CMK (cell line): ENCODE measurements at regions not wholly inside any gene's neighbourhood (a gene's known extent, or its start where the extent isn't known, plus 50 kb on each side); places are given as distances from the start of the nearest gene placed in this dataset.
"Not testable (repeated sequence)": the region's sequence is repeated elsewhere in the genome, so short reads cannot be mapped to it uniquely, and the experiment has no call there.

Experiments
- DNase-seq: peaks from one replicate; pipeline ENCODE4 v3.0.0-alpha.2; 2010; ENCODE audit warnings: low read depth

GRCh38 chr13:97724450-97724849 is 229.0 kb upstream of the IPO5 start:
- no peak for DNase-seq

- DNase-seq, result no peak
Measured at GRCh38 chr13:97726664-97727280, 226.7 kb upstream of the IPO5 start.

GRCh38 chr13:97727991-97728390 is 225.5 kb upstream of the IPO5 start:
- DNase-seq, result no peak

GRCh38 chr13:97736436-97736835 is 217.0 kb upstream of the IPO5 start:
- DNase-seq, result no peak

DNA sequence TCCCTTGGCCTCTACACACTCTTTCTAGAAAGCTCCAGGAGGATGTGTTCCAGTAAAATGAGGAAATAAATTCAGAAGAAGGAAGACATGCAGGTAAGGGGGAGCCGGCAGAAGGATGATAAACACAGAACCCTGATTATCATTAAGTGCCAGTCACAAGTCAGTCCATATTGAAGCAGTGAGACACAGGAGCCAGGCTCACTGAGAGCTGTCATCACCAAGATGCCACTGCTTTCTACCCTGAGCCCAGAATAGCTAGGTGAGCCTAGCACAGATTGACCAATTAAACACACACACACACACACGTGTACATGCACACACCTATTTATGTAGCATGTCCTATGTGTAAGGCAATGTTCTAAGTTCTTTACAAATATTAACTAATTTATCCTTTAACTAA is 211.4 kb upstream of the IPO5 start:
- DNase-seq, result no peak

GRCh38 chr13:97743938-97744337 is 209.5 kb upstream of the IPO5 start:
- no peak for DNase-seq

GRCh38 chr13:97746649-97747048 is 206.8 kb upstream of the IPO5 start:
- no peak for DNase-seq

DNA sequence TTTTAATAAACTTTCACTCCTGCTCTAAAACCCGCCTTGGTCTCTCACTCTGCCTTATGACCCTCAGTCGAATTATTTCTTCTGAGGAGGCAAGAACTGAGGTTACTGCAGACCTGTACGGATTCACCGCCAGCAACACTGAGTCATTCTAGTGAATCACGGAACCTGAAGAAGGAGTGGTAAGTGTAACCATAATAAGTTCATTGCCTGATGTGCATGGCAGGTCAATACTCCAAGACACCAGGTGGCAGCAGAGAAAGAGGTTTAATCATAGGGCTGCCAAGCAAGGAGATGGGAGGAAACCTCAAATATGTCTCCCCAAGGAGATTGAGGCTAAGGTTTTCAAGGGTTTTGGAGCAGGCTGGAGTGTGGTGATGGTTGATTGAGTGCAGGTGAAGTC is 204.3 kb upstream of the IPO5 start:
- DNase-seq, result no peak

DNA sequence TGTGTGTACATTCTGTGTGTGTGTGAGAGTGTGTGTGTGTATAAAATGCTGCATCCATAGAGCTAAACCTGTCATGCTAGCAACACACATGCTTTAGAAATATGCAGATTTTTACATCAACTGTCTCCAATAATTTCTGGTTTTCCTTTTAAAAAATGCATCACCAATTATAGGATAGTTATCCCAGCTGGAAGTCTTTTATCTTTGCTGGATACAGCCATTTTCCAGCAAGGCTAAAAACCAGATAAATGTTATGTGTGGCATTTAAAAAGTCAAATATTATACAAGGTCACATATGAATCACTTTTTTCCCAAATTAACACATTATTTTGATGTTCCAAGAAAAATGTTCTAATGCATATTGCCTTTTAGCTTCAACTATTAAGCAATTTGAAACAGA is 202.0 kb upstream of the IPO5 start:
- no peak for DNase-seq

DNA sequence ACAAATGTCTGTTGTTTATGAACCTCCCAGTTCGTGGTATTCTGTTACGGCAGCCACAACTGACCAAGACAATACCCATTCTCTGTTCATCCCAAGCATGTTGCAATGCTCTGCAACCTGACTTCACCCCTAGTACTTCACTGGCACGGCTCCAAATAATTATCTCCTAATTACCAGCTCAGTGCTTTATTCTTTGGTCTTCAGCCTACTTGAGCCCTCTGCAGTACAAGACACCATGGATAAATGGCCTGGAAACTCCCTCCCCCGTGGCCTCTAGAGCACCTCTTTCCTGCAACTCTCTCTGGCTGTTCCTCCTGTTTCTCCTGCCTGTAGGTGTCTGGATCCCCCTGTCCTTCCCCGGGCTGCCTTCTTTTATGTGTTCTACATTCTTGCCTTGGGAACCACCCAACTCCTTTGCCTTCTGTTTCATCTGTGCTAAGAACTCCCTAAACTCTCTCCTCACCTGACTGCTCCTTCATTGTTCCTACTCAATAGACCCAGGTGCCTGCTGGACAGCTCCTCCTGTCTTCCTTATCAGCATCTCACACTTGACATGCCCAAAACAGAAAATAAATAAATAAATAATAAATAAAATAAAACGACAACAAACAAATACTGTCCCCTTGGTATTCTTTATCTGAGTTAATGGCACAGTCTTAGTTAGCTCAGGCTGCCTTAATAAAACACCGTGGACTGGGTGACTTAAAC is 200.4 kb upstream of the IPO5 start:
- no peak for DNase-seq

DNA sequence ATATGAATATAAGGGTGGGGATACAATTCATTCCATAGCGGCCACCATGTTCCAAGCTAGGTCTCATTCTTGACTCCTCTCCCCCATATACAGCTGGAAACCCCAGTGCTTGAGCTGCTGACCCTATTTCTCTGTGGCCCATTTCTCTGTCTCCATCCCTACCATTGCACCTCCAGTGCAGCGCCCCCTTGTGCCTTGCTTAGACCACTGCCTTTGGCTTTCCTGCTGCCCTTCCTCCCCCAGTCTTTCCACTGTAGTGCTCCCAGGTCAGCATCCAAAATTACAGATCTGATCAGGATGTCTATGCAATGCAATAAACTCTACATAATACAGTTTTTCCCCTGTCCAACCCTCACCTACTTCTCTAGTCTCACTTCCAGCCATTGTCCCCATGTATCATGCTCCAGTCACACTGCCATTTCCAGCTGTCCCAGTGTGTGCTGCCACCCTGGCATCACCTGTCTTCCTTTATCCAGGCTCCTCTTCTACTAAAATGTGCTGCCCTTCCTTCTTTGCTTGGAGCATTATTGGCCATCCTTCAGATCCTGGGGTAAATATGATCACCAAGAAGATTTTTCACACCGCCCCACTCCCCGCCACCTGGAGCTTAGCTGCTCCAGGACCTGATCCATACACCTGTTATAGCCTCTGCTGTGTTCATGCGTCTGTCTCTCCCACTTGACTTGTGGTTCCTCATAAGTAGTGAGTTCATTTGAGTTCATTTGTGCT is 199.4 kb upstream of the IPO5 start:
- no peak for DNase-seq

GRCh38 chr13:97757807-97758206 is 195.7 kb upstream of the IPO5 start:
- no peak for DNase-seq

- DNase-seq, result no peak
Measured at GRCh38 chr13:97758317-97758716, 195.2 kb upstream of the IPO5 start.

- DNase-seq, result no peak
Measured at GRCh38 chr13:97761796-97762540, 191.5 kb upstream of the IPO5 start.

DNA sequence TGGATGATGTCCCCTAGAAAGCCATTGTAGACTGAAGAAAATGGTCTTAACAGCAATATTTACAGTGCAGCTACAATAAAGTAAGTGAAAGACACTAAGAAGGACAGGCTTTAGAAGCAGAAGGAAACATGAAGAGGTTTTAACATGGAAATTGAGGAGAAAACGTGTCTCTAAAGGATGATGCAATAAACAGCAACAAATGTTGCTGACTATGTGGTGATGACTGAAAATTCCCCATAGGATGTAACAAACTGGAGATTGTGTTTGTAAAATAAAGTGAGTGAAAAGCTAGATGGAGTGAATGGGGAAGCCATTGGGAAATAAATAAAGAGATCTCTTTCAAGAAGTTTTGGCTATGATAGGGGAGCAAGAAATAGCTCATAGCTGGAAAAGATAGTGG is 186.7 kb upstream of the IPO5 start:
- DNase-seq, result no peak

- DNase-seq, result no peak
Measured at GRCh38 chr13:97768134-97768533, 185.3 kb upstream of the IPO5 start.

DNA sequence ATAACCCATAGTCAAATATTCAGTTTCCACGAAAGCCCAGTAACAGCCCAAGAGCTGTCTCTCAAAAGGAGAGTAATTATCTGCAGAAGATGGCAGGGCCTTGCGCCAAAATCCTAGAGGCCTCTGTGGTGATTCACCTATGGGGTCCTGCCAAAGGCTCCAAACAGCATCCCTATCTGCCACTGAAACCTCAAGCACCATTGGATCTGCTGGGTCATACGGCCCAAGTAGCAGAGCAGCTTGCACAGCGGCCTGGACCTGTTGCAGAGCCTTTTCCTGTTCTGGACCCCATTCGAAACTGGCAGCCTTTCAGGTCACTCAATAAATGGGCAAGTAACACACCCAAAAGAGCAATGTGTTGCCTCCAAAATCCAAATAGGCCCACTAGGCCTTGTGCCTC is 183.2 kb upstream of the IPO5 start:
- not testable (repeated sequence) for DNase-seq

DNA sequence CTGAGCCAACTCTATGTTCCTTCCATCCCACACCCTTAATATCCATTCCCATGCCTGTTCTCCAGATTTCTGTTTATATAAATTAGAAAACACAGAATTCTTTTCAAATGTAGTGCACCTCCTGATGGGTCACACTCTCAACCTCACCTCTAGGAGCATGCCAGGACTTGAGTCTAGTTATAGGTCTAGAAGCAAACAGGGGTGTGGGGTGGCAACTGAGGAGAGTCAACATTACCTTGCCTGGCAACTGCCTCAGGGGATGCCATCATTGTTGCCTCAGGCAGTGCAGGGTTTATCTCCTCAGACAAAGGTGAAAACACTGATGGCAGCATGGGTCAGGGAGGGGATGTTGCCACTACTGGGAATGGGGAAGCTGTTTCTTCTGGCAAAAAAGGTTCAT is 181.0 kb upstream of the IPO5 start:
- not testable (repeated sequence) for DNase-seq

GRCh38 chr13:97774391-97775100 is 178.9 kb upstream of the IPO5 start:
- not testable (repeated sequence) for DNase-seq

GRCh38 chr13:97780486-97780885 is 173.0 kb upstream of the IPO5 start:
- DNase-seq, result no peak

GRCh38 chr13:97781891-97782305 is 171.6 kb upstream of the IPO5 start:
- no peak for DNase-seq

- no peak for DNase-seq
Measured at GRCh38 chr13:97786510-97786909, 167.0 kb upstream of the IPO5 start.
